Tibial nerve (tissue), 4 donors: ENCODE measurements at regions not wholly inside any gene's neighbourhood (a gene's known extent, or its start where the extent isn't known, plus 50 kb on each side); places are given as distances from the start of the nearest gene placed in this dataset.
"Not testable (repeated sequence)": the region's sequence is repeated elsewhere in the genome, so short reads cannot be mapped to it uniquely, and the experiment has no call there.

Source experiments
- CTCF ChIP-seq, 5 experiments: fragments of 200-600 bp in 3 of 5; fragments of 450-650 bp in 2 of 5; sonication (generic) in 3 of 5; IDR thresholded peaks; one replicate each; pipeline ENCODE4 v1.5.1; 2016 to 2019; ENCODE audit warnings: antibody characterized with exemption in 5 of 5, mild to moderate bottlenecking in 3 of 5, moderate library complexity in 2 of 5
- EP300 ChIP-seq, 2 donors: sonication (generic); formaldehyde crosslinking; IDR thresholded peaks; one replicate each; pipeline ENCODE4 v1.6.1; 2017; ENCODE audit warnings: antibody characterized with exemption in 2 of 2, mild to moderate bottlenecking in 1 of 2
- POLR2A ChIP-seq, 2 donors: fragments of 450-650 bp; IDR thresholded peaks; one replicate each; pipeline ENCODE4 v1.6.1; 2017; ENCODE audit warnings: antibody characterized with exemption in 2 of 2, mild to moderate bottlenecking in 2 of 2, moderate library complexity in 2 of 2

GRCh38 chr1:145500251-145500650 is 74.8 kb upstream of the NBPF20 start:
- not testable (repeated sequence) for TF ChIP-seq CTCF, POLR2A, EP300 (IDR thresholded peaks at IDR 0.05)
